A549 (cell line): ENCODE measurements at regions not wholly inside any gene's neighbourhood (a gene's known extent, or its start where the extent isn't known, plus 50 kb on each side); places are given as distances from the start of the nearest gene placed in this dataset.

ENCODE experiments used
- JUN ChIP-seq, 2 experiments: fragments of >200 bp; sonication (Bioruptor Twin); formaldehyde crosslinking; IDR thresholded peaks; 2 replicates in 1 of 2; 3 replicates in 1 of 2; pipeline ENCODE4 v1.6.1; 2016 to 2017
- POLR2A ChIP-seq: IDR thresholded peaks from 2 replicates; pipeline ENCODE4 v1.6.1; 2012; ENCODE audit warnings: mild to moderate bottlenecking, low read length

- no peak for TF ChIP-seq JUN (IDR thresholded peaks at IDR 0.05)
- no peak for TF ChIP-seq POLR2A
Measured at GRCh38 chr2:145155196-145155595, 635.3 kb upstream of the ZEB2 start.
